ENCODE measurements at regions not wholly inside any gene's neighbourhood (a gene's known extent, or its start where the extent isn't known, plus 50 kb on each side); places are given as distances from the start of the nearest gene placed in this dataset.
"Not testable (repeated sequence)": the region's sequence is repeated elsewhere in the genome, so short reads cannot be mapped to it uniquely, and the experiment has no call there.

DNA sequence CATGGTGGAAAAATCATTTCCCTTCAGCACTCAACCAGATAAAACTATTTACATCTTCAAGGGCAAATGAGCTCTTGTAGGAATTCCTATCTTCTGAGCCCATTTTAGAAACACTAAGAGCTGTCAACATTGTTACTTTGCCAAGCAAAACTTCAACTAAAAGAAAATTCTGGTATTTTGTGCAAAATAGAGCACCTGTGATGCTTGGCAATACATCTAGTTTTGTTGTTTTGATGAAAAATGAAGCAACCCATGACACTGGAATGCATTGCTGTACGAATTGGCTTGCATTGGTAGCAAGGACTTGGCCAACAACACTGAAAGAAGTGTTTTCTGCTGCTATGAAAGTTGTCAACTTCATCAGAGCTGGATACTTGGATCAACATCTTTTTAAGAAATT lies 194.4 kb downstream of the COX18 start:
- no peak for DNase-seq

DNA sequence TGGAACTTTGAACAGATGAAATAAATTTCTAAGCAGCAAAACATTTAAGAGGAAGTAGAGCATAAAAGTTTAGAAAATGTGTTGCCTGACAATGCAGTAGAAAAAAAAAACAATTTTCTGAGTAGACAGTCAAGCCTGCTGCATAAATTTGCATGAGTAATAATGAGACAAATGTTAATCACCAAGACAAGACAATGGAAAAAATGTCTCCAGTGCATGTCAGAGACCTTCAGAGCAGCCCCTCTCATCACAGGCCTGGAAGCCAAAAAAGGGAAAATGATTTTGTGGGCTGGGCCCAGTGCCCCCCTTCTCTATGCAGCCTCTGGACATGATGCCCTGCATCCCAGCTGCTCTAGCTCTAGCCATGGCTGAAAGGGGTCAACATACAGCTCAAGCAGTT lies 204.6 kb downstream of the COX18 start:
- DNase-seq: no peak

DNA sequence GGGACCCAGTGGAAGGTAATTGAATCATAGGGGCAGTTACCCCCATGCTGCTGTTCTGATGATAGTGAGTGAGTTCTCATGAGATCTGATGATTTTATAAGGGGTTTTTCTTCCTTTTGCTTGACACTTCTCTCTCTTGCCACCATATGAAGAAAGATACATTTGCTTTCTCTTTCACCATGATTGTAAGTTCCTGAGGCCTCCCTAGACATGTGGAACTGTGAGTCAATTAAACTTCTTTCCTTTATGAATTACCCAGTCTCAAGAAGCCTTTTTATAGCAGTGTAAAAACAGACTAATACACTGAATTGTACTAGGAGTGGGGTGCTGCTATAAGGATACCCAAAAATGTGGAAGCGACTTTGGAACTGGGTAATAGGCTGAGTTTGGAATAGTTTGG lies 205.2 kb downstream of the COX18 start:
- DNase-seq: not testable (repeated sequence)

DNA sequence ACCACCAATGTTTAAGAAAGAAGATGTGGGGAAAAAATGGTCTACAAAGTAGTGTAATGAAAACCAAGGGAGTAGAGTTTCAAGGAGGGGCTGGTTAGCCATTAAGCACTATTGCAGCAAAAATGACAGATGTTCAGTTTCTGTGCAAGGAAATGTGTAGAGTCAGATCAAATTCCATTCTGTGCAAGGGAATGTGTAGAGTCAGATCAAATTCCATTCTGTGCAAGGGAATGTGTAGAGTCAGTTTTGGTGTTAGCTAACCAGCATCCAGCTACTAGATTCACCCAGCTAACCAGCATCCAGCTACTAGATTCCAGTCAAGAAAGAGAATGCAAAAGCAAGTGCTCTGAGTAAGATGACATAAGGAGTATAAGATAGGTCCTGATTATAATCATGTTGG lies 208.8 kb downstream of the COX18 start:
- no peak for DNase-seq

DNA sequence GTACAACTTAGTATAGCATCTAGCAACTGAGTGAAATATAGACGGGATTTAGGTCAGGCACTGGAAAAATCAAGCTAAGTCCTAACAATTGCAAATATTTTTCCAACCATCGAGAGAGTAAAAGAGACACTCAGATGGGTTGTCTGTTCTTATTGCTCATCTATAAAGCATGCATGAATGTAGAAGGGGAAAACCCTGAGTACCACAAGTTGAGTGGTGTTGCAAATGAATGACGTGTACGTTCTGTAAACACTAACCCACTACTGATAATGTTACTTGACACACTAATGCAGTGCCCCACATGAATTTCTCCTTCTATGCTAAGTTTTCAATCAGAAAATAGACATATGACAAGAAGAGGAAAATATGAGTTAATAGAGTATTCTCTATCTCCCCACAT lies 211.2 kb downstream of the COX18 start:
- no peak for DNase-seq

DNA sequence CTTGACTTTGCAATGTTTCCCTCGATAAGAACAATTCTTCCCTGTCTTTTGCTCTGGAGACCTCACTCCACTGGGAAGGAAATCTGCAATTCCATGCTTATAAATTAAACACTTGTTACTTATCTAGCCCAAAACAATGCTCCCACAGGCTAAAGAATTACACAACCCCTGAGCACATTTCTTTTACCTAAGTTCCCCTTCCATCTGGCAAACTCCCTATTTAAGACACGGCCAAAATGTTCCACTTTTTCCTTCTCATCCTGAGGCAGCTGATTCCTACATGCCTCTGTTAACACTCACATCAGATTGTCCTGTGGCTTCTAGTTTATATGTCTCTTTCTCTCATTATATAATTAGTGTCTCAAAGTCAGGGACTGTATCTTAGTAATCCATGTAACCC lies 211.7 kb downstream of the COX18 start:
- no peak for DNase-seq

DNA sequence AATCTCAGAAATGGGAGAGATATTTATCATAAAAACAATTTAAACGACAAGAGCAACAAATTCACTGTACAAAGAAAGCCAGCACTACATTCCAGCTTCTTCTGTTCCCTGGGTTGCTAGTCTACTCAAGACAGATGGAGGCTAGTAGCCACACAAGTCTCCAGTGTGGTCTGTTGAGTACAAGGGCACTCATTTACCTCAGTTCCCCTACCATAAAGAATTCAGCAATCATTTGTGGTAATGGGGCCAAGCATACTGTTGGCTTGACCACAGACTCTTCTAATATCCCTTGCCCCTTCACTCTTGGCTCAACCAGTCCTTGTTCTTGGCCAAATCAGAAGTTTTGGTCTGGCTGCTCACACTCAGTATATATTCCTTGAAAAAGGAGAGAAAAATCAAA lies 212.3 kb downstream of the COX18 start:
- DNase-seq: no peak

DNA sequence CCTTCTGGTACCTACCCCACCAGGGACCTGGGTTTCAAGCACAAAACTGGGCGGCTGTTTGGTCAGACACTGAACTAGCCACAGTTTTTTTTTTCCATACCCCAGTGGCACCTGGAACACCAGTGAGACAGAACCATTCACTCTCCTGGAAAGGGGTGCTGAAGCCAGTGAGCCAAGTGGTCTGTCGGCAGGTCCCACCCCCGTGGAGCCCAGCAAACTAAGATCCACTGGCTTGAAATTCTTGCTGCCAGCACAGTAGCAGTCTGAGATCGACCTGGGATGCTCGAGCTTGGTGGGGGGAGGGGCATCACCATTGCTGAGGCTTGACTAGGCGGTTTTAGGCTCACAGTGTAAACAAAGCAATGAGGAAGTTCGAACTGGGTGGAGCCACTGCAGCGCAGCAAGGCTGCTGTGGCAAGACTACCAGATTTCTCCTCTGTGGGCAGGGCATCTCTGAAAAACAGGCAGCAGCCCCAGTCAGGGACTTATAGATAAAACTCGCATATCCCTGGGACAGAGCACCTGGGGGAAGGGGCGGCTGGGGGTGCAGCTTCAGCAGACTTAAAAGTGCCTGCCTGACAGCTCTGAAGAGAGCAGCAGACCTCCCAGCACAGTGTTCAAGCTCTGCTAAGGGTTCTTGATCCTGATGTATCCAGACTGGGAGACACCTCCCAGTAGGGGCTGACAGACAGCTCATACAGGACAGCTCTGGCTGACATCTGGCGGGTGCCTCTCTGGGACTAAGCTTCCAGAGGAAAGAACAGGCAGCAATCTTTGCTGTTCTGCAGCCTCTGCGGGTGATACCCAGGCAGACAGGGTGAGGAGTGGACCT lies 223.0 kb downstream of the COX18 start:
- no peak for DNase-seq

DNA sequence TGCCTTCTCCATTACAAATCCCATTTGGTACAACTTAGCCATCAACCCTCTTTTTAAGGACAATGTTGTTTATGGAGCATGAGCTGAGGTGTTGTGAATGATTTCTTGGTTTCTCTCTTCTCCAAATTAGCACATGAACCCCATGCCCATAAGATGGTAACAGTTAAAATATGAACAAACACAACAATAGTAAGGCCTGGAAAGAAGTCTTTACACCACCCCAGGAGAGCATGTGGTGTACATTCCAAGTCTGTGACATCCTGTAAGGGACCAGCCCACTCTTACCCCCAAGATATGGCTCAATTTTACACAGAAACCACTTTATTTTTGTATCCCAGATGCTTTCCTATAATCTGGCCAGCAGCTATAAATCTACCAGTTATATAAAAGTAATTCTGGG lies 226.1 kb downstream of the COX18 start:
- DNase-seq: no peak

DNA sequence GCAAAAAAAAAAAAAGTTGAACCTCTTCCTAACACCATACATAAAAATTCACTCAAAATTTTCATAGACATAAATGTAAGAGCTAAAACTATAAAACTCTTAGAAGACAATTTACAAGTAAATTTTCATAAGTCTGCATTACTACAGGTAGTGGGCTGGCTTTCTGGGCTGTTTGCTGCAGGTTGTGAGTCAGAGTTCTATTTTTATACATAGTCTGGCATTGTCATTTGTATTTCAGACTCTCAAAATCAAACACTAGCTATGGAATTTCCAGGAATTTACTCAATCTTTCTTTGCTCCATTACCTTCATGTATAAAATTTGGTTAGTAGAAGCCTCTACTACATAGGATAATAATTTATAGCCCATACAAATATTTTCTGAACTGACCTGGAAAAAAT lies 227.2 kb downstream of the COX18 start:
- DNase-seq: no peak

DNA sequence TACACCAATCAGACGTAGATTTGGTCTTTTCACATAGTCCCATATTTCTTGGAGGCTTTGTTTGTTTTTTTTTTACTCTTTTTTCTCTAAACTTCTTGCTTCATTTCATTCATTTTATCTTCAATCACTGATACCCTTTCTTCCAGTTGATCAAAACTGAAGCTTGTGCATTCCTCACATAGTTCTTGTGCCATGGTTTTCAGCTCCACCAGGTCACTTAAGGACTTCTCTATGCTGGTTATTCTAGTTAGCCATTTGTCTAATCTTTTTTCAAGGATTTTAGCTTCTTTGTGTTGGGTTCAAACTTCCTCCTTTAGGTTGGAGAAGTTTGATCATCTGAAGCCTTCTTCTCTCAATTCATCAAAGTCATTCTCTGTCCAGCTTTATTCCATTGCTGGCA lies 229.3 kb downstream of the COX18 start:
- not testable (repeated sequence) for DNase-seq

DNA sequence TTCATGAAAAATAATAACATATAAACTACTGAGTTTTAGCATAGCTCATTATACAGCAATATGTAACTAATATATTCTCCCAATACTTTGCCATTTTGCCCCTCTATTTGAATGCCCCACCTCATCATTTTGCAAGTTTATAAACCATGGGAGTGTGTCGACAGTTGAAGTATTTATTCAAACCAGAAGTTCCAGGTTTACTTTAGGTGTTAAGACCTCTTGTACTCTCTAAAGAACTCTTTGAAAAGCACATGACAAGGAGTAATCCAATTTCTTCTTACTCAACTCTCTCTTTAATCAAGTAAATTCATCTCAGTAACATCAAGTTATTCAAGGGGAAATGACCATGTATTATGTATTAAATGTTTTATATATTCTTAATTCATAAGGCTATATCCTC lies 240.7 kb downstream of the COX18 start:
- no peak for DNase-seq

DNA sequence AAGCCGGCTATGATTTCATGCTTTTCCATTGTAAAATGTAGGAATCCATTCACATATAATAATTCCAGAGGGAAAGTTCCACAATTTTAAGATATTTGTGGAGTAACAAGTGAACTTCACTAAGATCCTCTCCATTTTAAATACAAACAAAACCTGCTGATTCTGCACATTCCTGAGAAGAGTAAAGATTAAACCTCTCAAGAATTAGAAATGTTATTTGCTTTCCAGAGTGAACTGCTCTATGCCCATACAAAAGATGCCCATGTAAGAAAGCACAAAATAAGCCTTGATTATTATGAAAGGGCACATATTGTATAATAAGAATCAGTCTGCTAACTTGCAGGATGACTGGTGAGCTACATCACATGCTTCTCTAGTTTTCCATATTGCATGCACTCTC lies 241.5 kb downstream of the COX18 start:
- no peak for DNase-seq

DNA sequence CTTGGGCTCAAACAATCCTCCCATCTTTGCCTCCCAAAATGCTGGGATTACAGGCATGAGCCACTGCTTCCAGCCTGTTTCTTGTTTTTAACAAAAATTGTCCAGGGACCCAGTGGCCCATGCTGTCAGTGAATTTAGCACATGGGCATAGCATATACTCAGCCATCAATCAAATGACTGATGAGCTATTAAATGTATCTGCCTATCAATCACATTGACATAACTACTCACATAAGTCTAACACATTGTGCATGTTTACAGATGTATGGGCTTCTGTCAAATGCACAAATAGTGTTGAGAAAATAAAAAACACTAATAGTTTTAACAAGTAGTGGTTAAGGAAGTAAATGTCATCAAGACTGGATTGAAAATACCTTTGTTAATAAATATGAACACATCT lies 249.4 kb downstream of the COX18 start:
- no peak for DNase-seq

DNA sequence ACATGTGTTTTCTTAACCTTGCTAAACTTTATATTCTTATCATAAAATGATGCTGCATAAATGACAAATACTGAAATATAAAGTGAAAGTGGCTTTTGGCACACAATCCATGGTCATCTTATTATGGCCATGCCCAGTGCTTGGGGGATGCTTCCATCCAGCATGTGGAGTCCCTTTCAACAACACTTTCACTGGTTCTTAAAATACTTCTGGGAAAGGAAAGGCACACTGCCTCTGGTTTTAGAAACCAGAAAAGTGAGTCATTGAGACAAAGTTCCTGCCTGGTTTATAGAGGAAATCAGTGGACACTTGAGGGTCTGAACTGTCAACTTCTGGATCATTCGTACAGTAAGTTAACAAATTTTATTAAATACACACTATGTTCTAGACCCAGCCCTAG lies 248.0 kb upstream of the ADAMTS3 start:
- no peak for DNase-seq

DNA sequence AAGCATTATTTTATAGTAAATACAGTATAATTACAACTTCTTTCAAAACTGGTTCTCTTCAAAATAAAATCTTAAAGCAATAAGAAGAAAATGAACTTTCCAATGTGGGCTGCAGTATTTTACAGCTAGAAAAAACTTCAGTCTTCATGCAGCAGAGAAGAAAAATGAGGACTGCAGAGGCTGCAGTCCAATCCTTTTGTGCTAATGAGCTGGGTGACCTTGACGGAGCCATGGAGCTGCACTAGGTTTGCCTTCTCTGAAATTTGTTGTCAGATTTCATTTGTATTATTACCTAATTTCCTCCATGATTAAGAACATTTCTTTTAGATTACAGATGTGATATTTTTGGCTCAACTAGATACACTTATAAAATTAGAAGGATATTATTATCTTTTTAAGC lies 245.2 kb upstream of the ADAMTS3 start:
- DNase-seq: no peak

DNA sequence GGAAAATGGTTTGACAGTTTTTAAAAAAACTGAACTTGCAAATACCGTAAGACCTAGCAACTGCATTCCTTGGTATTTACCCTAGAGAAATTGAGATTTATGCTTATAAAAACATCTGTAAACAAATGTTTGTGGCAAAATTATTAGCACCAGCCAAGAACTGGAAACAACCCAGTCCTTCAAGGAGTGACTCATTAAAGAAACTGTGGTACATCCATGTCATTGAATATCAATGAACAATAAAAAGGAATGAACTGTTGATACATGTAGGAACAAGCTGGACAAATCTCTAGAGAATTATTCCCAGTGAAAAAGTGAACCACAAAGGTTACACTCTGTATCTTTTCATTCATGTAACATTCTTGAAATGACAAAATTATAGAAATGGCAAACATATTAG lies 240.2 kb upstream of the ADAMTS3 start:
- no peak for DNase-seq

DNA sequence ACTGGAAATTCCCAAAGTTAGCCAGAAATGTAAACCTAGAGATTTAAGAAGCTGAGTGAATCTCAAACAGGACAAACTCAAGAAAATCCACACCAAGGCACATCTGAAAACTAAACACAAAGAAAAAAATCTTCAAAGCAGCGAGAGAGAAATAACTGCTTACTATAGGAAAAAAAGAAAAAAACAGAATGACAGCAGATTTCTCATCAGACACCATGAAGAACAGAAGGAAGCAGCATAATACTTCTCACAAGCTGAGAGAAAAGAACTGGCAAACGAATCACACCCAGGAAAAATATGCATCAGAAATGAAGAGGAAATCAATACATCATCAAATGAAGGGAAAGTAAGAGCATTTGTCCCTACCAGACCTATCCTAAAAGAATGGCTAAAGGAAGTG lies 236.3 kb upstream of the ADAMTS3 start:
- DNase-seq: no peak

DNA sequence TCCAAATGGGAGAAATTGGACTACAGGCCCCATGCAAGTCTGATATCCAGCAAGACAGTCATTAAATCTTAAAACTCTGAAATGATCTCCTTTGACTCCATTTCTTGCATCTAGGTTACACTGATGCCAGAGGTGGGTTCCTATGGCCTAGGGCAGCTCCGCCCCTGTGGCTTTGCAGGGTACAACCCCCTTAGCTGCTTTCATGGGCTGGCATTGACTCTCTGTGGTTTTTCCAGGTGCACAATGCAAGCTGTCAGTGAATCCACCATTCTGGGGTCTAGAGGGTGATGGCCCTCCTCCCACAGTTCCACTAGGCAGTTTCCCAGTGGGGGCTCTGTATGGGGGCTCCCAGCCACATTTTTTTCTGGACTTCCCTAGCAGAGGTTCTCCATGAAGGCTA lies 228.5 kb upstream of the ADAMTS3 start:
- no peak for DNase-seq

DNA sequence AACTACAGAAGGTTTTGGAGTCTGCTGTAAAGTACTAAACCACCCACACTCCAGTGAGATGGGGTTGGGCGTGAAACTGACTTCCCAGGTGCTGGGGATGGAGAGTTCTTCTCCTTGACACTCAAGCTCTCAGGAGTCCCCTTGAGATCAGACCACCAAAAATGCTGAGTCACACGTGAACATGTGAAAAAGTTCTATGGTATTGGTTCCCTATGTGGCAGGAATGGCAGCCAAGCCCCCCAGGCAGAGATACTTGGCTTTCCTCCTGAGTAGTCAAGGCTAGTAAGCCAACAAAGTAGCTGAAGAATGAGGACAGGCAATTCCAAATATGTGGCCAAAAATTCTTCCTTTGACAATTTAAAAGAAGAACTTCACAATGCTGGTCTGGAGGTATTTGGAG lies 222.0 kb upstream of the ADAMTS3 start:
- no peak for DNase-seq

DNA sequence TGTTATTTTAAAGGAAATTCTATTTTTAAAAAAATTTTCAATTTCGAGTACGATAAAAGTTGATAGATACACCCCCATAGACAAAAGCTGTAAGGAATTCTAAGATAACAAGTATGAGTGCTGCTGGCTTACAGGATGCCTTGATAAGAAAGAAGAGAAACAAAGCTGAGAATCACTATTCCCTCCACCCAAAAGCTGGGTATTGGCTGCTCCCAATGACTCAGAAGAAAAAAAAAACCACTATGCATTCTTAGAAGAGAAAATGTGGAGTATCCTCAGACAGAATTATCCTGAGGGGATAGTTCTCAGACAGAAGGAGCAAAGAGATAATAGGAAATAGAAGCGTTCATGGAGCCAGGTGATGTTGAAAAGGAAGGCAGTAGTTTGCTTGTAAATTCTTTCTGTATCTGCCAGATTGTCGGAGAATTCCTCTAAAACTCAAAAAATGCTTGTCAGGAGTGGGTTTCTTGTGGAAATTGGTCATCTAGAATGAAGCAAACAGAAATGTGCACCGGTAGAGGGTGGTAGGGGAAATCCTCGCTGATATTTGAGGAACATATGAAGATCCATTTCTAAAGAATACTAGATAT lies 217.5 kb upstream of the ADAMTS3 start:
- DNase-seq: no peak

DNA sequence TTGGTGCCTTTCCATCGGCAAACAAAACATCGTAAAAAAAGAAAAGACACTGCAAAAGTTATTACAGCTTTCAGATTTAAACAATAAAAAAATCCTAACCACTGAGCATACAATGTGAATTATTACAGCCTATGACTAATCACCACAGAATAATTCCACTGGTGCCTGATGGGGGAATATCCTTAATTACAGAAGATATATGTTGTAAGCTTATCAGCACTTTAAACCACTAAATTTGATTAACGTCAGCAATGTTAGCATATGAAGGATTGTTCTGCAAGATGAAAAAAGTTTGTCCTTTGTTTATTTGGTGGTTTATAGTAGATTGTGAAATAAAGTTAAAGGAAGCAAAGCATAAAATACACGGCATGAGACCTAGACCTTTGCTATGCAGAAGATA lies 210.2 kb upstream of the ADAMTS3 start:
- DNase-seq: no peak

DNA sequence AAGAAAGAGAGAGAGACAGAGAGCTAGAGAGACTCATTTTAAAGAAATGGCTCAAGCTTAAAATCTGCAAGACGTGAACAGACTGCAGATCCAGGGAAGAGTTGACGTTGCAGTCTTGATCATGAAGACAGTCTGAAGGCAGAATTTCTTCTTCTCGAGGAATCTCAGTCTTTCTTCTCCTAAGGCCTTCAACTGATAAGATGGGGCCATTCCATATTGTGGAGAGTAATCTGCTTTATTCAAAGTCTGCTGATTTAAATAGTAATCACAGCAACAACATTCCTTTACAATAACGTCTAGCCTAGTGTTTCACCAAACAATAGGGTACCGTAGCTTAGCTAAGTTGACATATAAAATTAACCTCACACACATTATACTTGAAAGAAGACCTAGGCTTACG lies 208.4 kb upstream of the ADAMTS3 start:
- DNase-seq: no peak

DNA sequence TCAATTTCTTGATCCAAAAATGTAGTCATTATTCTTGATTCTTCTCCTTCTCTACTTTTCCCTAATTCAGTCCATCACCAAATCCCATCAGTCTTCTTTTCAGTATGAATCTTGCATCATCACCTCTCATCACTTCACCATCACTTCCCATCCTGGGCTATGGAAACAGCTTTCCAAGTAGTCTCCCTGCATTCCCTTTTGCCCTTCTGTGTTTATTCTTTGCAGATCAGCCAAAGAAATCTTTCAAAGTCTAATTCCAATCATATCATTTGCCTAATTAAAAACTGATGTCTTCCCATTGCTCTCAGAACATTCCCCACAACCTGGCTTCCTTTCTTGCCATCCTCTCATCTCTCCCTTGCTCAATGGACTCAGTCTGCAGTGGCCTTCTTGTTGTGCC lies 201.7 kb upstream of the ADAMTS3 start:
- DNase-seq: no peak

DNA sequence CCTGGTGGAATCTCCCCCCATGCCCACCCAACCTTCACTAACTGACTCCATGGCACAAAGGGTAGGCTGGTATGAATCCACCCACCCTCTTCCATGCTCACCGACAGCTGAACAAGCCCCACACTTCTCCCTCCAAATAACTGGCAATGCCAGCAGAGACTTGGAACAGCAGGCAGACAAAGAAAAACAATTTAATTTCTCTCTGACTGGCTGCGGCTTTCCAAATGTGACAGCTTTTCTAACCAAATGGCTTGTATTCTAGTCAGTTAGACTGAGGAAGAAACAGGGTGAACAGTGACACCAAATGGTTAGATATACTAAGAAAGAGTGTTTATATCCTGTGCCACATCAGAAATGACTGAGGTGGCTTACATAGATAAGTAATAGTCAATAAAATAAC lies 199.3 kb upstream of the ADAMTS3 start:
- no peak for DNase-seq
